SK-N-SH (cell line): ENCODE measurements at regions not wholly inside any gene's neighbourhood (a gene's known extent, or its start where the extent isn't known, plus 50 kb on each side); places are given as distances from the start of the nearest gene placed in this dataset.

Experiments
- CTCF ChIA-PET: fragments of 300-600, 350-600 bp; formaldehyde crosslinking; extraction: SDS; loops from one replicate; lab custom pipeline; 2021; lab: Yijun Ruan, JAX
- POLR2A ChIA-PET: fragments of 350-600 bp; sonication (Branson Sonifier 250); formaldehyde crosslinking; extraction: SDS; loops from one replicate; lab custom pipeline; 2020; ENCODE audit warnings: antibody characterized with exemption, inconsistent platforms; lab: Yijun Ruan, JAX
- DNase-seq: peaks from one replicate; pipeline ENCODE4 v3.0.0; 2012
- H2AFZ ChIP-seq: fragments of 200-600 bp; sonication (generic); 2 replicates; pipeline ENCODE4 v1.8.1; 2016; ENCODE audit warnings: antibody characterized with exemption, mild to moderate bottlenecking, low read depth
- H3F3A ChIP-seq: fragments of 200-600 bp; sonication (generic); replicated peaks from 2 replicates; pipeline ENCODE3; 2016; ENCODE audit warnings: antibody characterized with exemption, mild to moderate bottlenecking; ENCODE audit not compliant: insufficient read depth
- H3K27ac ChIP-seq, 2 experiments: fragments of 200-500 bp in 1 of 2; fragments of 200-600 bp in 1 of 2; sonication (Bioruptor generic) in 1 of 2; sonication (generic), shearing (Covaris generic) in 1 of 2; 2 replicates each; pipeline versions ENCODE4 v1.5.1 to v1.6.1; 2014 to 2016; ENCODE audit warnings: low read depth in 2 of 2, inconsistent platforms in 1 of 2, low read length in 1 of 2, mild to moderate bottlenecking in 1 of 2, mixed read lengths in 1 of 2
- H3K27me3 ChIP-seq: fragments of 200-600 bp; sonication (generic), shearing (Covaris generic); 2 replicates; pipeline ENCODE4 v1.6.1; 2016; ENCODE audit warnings: mixed run types; ENCODE audit not compliant: insufficient read depth
- H3K36me3 ChIP-seq, 2 experiments: fragments of 200-500 bp in 1 of 2; fragments of 200-600 bp in 1 of 2; sonication (Bioruptor generic) in 1 of 2; sonication (generic) in 1 of 2; replicated peaks in 1 of 2; 2 replicates each; pipeline versions ENCODE3 to v1.5.1; 2014 to 2016; ENCODE audit warnings: low read length in 1 of 2, mild to moderate bottlenecking in 1 of 2; ENCODE audit not compliant: insufficient read depth in 2 of 2, control insufficient read depth in 1 of 2
- H3K4me1 ChIP-seq, 2 experiments: fragments of 200-500 bp in 1 of 2; fragments of 200-600 bp in 1 of 2; sonication (Bioruptor generic) in 1 of 2; sonication (generic), shearing (Covaris generic) in 1 of 2; 2 replicates each; pipeline versions ENCODE4 v1.5.1 to v1.6.1; 2014 to 2016; ENCODE audit warnings: low read depth in 1 of 2, low read length in 1 of 2, mixed run types in 1 of 2; ENCODE audit not compliant: insufficient read depth in 2 of 2, control insufficient read depth in 1 of 2
- H3K4me2 ChIP-seq: fragments of 200-600 bp; sonication (generic), shearing (Covaris generic); 2 replicates; pipeline ENCODE4 v1.6.1; 2017; ENCODE audit warnings: mixed run types
- H3K4me3 ChIP-seq, 2 experiments: fragments of 200-500 bp in 1 of 2; fragments of 200-600 bp in 1 of 2; sonication (Bioruptor generic) in 1 of 2; sonication (generic), shearing (Covaris generic) in 1 of 2; 2 replicates each; pipeline versions ENCODE4 v1.5.1 to v1.8.1; 2014 to 2016; ENCODE audit warnings: low read depth in 2 of 2, inconsistent platforms in 1 of 2, low read length in 1 of 2, mild to moderate bottlenecking in 1 of 2, mixed read lengths in 1 of 2, moderate library complexity in 1 of 2
- H3K79me2 ChIP-seq: fragments of 200-600 bp; sonication (generic); 2 replicates; pipeline ENCODE4 v1.8.1; 2017; ENCODE audit warnings: mild to moderate bottlenecking; ENCODE audit not compliant: insufficient read depth
- H3K9ac ChIP-seq: fragments of 200-600 bp; sonication (generic); 2 replicates; pipeline ENCODE4 v1.6.1; 2017; ENCODE audit warnings: mixed run types
- H3K9me2 ChIP-seq: fragments of 200-600 bp; sonication (generic); 2 replicates; pipeline ENCODE4 v1.6.1; 2017; ENCODE audit warnings: mixed run types
- H3K9me3 ChIP-seq: fragments of 200-600 bp; sonication (generic); 2 replicates; pipeline ENCODE4 v1.6.1; 2017; ENCODE audit warnings: mixed run types, mild to moderate bottlenecking, moderate library complexity
- H4K20me1 ChIP-seq: fragments of 200-600 bp; sonication (generic); 2 replicates; pipeline ENCODE4 v1.6.1; 2017; ENCODE audit warnings: mild to moderate bottlenecking, mixed run types; ENCODE audit not compliant: insufficient read depth
- CHD2 ChIP-seq: fragments of 150-350 bp; IDR thresholded peaks from 2 replicates; pipeline ENCODE4 v1.6.1; 2018; ENCODE audit warnings: low read length; ENCODE audit not compliant: partially characterized antibody
- ELF1 ChIP-seq: IDR thresholded peaks from 2 replicates; pipeline ENCODE4 v1.4.0; 2012
- EP300 ChIP-seq, 2 experiments: IDR thresholded peaks; 2 replicates each; pipeline versions ENCODE4 v1.4.0 to v1.6.1; 2012; ENCODE audit warnings: borderline replicate concordance in 1 of 2, low read depth in 1 of 2, low read length in 1 of 2
- FOXJ3 ChIP-seq: sonication (generic); formaldehyde crosslinking; IDR thresholded peaks from 2 replicates; pipeline ENCODE4 v1.5.1; 2020; ENCODE audit warnings: mild to moderate bottlenecking, missing genetic modification reagents
- GABPA ChIP-seq: IDR thresholded peaks from 2 replicates; pipeline ENCODE4 v1.4.0; 2012; ENCODE audit warnings: low read depth, mild to moderate bottlenecking
- JUND ChIP-seq: IDR thresholded peaks from 2 replicates; pipeline ENCODE4 v1.4.0; 2012
- NRF1 ChIP-seq: IDR thresholded peaks from 2 replicates; pipeline ENCODE4 v1.6.1; 2012; ENCODE audit warnings: low read depth, mild to moderate bottlenecking, low read length
- PBX3 ChIP-seq: IDR thresholded peaks from 2 replicates; pipeline ENCODE4; 2012
- POLR2AphosphoS5 ChIP-seq: IDR thresholded peaks from 2 replicates; pipeline ENCODE4 v1.6.1; 2012; ENCODE audit warnings: low read depth, low read length
- RAD21 ChIP-seq: IDR thresholded peaks from 2 replicates; pipeline ENCODE4 v1.6.1; 2012; ENCODE audit warnings: mild to moderate bottlenecking, low read length
- REST ChIP-seq: IDR thresholded peaks from 2 replicates; pipeline ENCODE4 v1.6.1; 2012; ENCODE audit warnings: mild to moderate bottlenecking, low read depth, low read length, moderate library complexity
- RXRA ChIP-seq: IDR thresholded peaks from 2 replicates; pipeline ENCODE4 v1.4.0; 2012; ENCODE audit warnings: low read depth, mild to moderate bottlenecking, borderline replicate concordance
- SIN3A ChIP-seq: IDR thresholded peaks from 2 replicates; pipeline ENCODE4 v1.6.1; 2012; ENCODE audit warnings: low read depth, mild to moderate bottlenecking, low read length, moderate library complexity, borderline replicate concordance
- TAF1 ChIP-seq: IDR thresholded peaks from 2 replicates; pipeline ENCODE4 v1.6.1; 2012; ENCODE audit warnings: low read depth, mild to moderate bottlenecking, low read length, moderate library complexity, borderline replicate concordance
- TCF12 ChIP-seq: IDR thresholded peaks from 2 replicates; pipeline ENCODE4 v1.4.0; 2012
- TEAD4 ChIP-seq: IDR thresholded peaks from 2 replicates; pipeline ENCODE4 v1.4.0; 2012; ENCODE audit warnings: mild to moderate bottlenecking, borderline replicate concordance; ENCODE audit not compliant: insufficient read depth
- USF2 ChIP-seq: fragments of 150-350 bp; IDR thresholded peaks from 2 replicates; pipeline ENCODE4 v1.6.1; 2017; ENCODE audit warnings: antibody characterized with exemption, low read length, low read depth, borderline replicate concordance
- YY1 ChIP-seq: IDR thresholded peaks from 2 replicates; pipeline ENCODE4 v1.4.0; 2012; ENCODE audit warnings: low read depth, mild to moderate bottlenecking
- ZBTB33 ChIP-seq: IDR thresholded peaks from 2 replicates; pipeline ENCODE4 v1.4.0; 2012; ENCODE audit warnings: low read depth, borderline replicate concordance
- WGBS: methylation state at CpG from one replicate; pipeline ENCODE4 v1.1.6; 2017; ENCODE audit warnings: low lambda C conversion rate; 5-methylcytosine and 5-hydroxymethylcytosine counted together

- no peak overlapping the region for H2AFZ ChIP-seq
- H3K9me3 ChIP-seq: no peaks in the 10 kb centered on the region
- H3K4me3 ChIP-seq: no peak overlapping the region
- no peak for DNase-seq
- H3K36me3 ChIP-seq: no peaks in the 10 kb centered on the region
- no peak overlapping the region for H3K27ac ChIP-seq
- ChIA-PET POLR2A (no interaction called here), CTCF (interaction anchor here (3.4 kb wide), 1 partner anchor 11 kb away, joined by 11 read pairs; no protein-coding TSS in a partner anchor)
- H3F3A ChIP-seq: no peaks in the 10 kb centered on the region
- H3K9ac ChIP-seq: no peak overlapping the region
- WGBS: 0% methylated on average over 1 of the region's 1 CpG
- H3K27me3 ChIP-seq: no peaks in the 10 kb centered on the region
- no peaks in the 10 kb centered on the region for H3K9me2 ChIP-seq
- TF ChIP-seq USF2: no peak
- TF ChIP-seq NRF1: no peak
- TF ChIP-seq TCF12: no peak
- TF ChIP-seq GABPA: no peak
- TF ChIP-seq ZBTB33: no peak
- no peak for TF ChIP-seq PBX3
- no peak for TF ChIP-seq FOXJ3 (CRISPR knock-in tag)
- TF ChIP-seq TEAD4: no peak
- TF ChIP-seq JUND: no peak
- no peak for TF ChIP-seq RXRA
- no peak for TF ChIP-seq POLR2AphosphoS5
- TF ChIP-seq ELF1: no peak
- TF ChIP-seq EP300 (IDR thresholded peaks at IDR 0.05; ENCODE audit: borderline replicate concordance in 1 of 2, low read depth in 1 of 2, low read length in 1 of 2): no peak
- no peaks in the 10 kb centered on the region for H4K20me1 ChIP-seq
- H3K4me2 ChIP-seq: no peak overlapping the region
- no peaks in the 10 kb centered on the region for H3K79me2 ChIP-seq
- H3K4me1 ChIP-seq: no peaks in the 10 kb centered on the region; a peak in 1 of 4 replicates
Observed at GRCh38 chr2:117760916-117761315, 53.6 kb upstream of the DDX18 start.

- Histone ChIP-seq H3K9ac (no peak overlapping the region), H3K36me3 (no peaks in the 10 kb centered on the region), H3K9me3 (no peaks in the 10 kb centered on the region), H3K79me2 (no peaks in the 10 kb centered on the region), H3K27ac (no peak overlapping the region), H3K27me3 (no peaks in the 10 kb centered on the region), H3F3A (no peaks in the 10 kb centered on the region), H4K20me1 (no peaks in the 10 kb centered on the region), H2AFZ (no peak overlapping the region), H3K4me3 (no peak overlapping the region), H3K4me2 (no peak overlapping the region), H3K9me2 (no peaks in the 10 kb centered on the region), H3K4me1 (no peaks in the 10 kb centered on the region; a peak in 1 of 4 replicates)
- ChIA-PET CTCF (no interaction called here), POLR2A (no interaction called here)
- no peak for DNase-seq
- TF ChIP-seq CHD2 (no peak), GABPA (no peak), YY1 (no peak), SIN3A (no peak), POLR2AphosphoS5 (no peak), EP300 (IDR thresholded peaks at IDR 0.05; ENCODE audit: borderline replicate concordance in 1 of 2, low read depth in 1 of 2, low read length in 1 of 2) (no peak), ZBTB33 (no peak), REST (no peak), TAF1 (no peak), TEAD4 (no peak), RAD21 (no peak)
Observed at GRCh38 chr2:117762454-117762853, 52.0 kb upstream of the DDX18 start.
